ENCODE measurements at regions not wholly inside any gene's neighbourhood (a gene's known extent, or its start where the extent isn't known, plus 50 kb on each side); places are given as distances from the start of the nearest gene placed in this dataset.
"Not testable (repeated sequence)": the region's sequence is repeated elsewhere in the genome, so short reads cannot be mapped to it uniquely, and the experiment has no call there.

GRCh38 chr22:48921411-48921903 lies 906.2 kb downstream of the BRD1 start:
- Histone ChIP-seq H3K27me3 (ENCODE audit: control insufficient read depth in 5 of 5, insufficient read depth in 4 of 5, low read length in 5 of 5) (peaks cover 9 to 39% (median 22%) of the 10 kb centered on the region in 5 donors), H3K9ac (ENCODE audit: low read length in 5 of 5) (no peak overlapping the region), H3K4me1 (ENCODE audit: control insufficient read depth in 5 of 5, insufficient read depth in 5 of 5, low read length in 5 of 5) (no peaks in the 10 kb centered on the region), H3K27ac (ENCODE audit: low read depth, low read length) (no peak overlapping the region), H3K36me3 (ENCODE audit: control insufficient read depth in 5 of 5, insufficient read depth in 5 of 5, low read length in 5 of 5) (no peaks in the 10 kb centered on the region), H3K4me3 (ENCODE audit: low read depth in 1 of 5, low read length in 5 of 5) (no peak overlapping the region), H3K9me3 (ENCODE audit: control insufficient read depth in 5 of 5, low read length in 5 of 5) (no peaks in the 10 kb centered on the region)

- H3K9me3 ChIP-seq (ENCODE audit: control insufficient read depth in 5 of 5, low read length in 5 of 5) = no peaks in the 10 kb centered on the region
- no peaks in the 10 kb centered on the region for H3K4me1 ChIP-seq (ENCODE audit: control insufficient read depth in 5 of 5, insufficient read depth in 5 of 5, low read length in 5 of 5)
- no peaks in the 10 kb centered on the region for H3K36me3 ChIP-seq (ENCODE audit: control insufficient read depth in 5 of 5, insufficient read depth in 5 of 5, low read length in 5 of 5)
- no peak overlapping the region for H3K9ac ChIP-seq (ENCODE audit: low read length in 5 of 5)
- no peak overlapping the region for H3K27ac ChIP-seq (ENCODE audit: low read depth, low read length)
- no peak overlapping the region for H3K4me3 ChIP-seq (ENCODE audit: low read depth in 1 of 5, low read length in 5 of 5)
- H3K27me3 ChIP-seq (ENCODE audit: control insufficient read depth in 5 of 5, insufficient read depth in 4 of 5, low read length in 5 of 5) = peaks cover 12 to 39% (median 27%) of the 10 kb centered on the region in 5 donors
These were observed 906.9 kb downstream of the BRD1 start for GRCh38 chr22:48920776-48921241.

- no peak overlapping the region for H3K4me3 ChIP-seq (ENCODE audit: low read depth in 1 of 5, low read length in 5 of 5)
- H3K27me3 ChIP-seq (ENCODE audit: control insufficient read depth in 5 of 5, insufficient read depth in 4 of 5, low read length in 5 of 5) = peaks cover 12 to 39% (median 27%) of the 10 kb centered on the region in 5 donors
- H3K27ac ChIP-seq (ENCODE audit: low read depth, low read length) = no peak overlapping the region
- H3K36me3 ChIP-seq (ENCODE audit: control insufficient read depth in 5 of 5, insufficient read depth in 5 of 5, low read length in 5 of 5) = no peaks in the 10 kb centered on the region
- H3K9ac ChIP-seq (ENCODE audit: low read length in 5 of 5) = no peak overlapping the region
- H3K9me3 ChIP-seq (ENCODE audit: control insufficient read depth in 5 of 5, low read length in 5 of 5) = no peaks in the 10 kb centered on the region
- H3K4me1 ChIP-seq (ENCODE audit: control insufficient read depth in 5 of 5, insufficient read depth in 5 of 5, low read length in 5 of 5) = no peaks in the 10 kb centered on the region
These were observed 907.7 kb downstream of the BRD1 start for GRCh38 chr22:48919851-48920589.

DNA sequence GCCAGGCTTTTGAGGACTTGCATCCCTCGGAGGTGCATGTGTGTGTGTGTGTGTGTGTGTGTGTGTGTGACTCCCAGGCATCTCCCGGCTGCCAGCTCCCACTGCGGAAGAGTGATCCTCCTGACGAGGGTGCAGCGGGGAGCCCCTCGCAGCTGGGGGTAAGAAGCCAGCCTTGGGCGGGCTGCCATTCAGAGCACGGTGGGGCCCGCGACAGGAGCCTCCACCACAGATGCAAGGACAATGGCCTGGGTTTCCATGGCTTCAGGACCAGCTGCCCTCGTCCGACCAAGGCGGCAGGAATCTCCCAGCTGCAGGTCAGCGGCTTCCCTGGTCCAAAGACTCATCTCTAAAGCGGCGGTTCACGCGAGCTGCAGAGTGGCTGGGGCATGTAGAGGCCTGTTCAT lies 908.5 kb downstream of the BRD1 start:
- H3K9ac ChIP-seq (ENCODE audit: low read length in 5 of 5) = no peak overlapping the region
- H3K4me3 ChIP-seq (ENCODE audit: low read depth in 1 of 5, low read length in 5 of 5) = no peak overlapping the region
- no peak overlapping the region for H3K27ac ChIP-seq (ENCODE audit: low read depth, low read length)
- H3K27me3 ChIP-seq (ENCODE audit: control insufficient read depth in 5 of 5, insufficient read depth in 4 of 5, low read length in 5 of 5) = peaks cover 9 to 37% (median 27%) of the 10 kb centered on the region in 5 donors
- no peaks in the 10 kb centered on the region for H3K4me1 ChIP-seq (ENCODE audit: control insufficient read depth in 5 of 5, insufficient read depth in 5 of 5, low read length in 5 of 5)
- no peaks in the 10 kb centered on the region for H3K9me3 ChIP-seq (ENCODE audit: control insufficient read depth in 5 of 5, low read length in 5 of 5)
- H3K36me3 ChIP-seq (ENCODE audit: control insufficient read depth in 5 of 5, insufficient read depth in 5 of 5, low read length in 5 of 5) = no peaks in the 10 kb centered on the region

DNA sequence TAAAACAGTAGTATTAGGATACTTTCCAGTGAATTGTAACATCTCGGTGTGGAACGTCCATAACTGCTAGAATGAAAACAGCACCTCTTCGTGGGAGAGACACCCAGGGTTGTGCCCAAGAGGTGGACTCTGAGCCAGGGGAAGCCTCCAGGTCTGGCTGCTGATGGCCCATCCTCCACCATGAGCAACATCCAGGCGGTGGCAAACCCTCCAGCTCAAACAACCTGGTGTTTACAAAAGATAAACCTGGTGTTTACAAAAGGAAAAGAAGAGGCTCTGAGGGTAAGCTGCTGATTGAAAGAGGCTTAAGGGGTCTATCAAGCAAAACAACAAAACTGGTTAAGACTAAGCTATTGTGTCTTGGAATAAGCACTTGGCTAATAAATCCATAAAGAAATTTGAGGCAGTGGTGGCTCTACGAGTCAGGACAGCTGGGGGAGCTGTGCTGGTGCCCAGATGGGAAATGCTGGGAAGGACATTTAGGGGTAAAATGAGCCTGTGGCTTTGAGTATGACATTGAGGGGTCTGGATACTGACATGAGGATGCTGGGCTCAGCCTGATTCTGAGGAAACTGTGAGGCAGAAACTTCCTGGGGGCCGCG lies 909.0 kb downstream of the BRD1 start:
- H3K9ac ChIP-seq (ENCODE audit: low read length in 5 of 5) = no peak overlapping the region
- H3K27me3 ChIP-seq (ENCODE audit: control insufficient read depth in 5 of 5, insufficient read depth in 4 of 5, low read length in 5 of 5) = peaks cover 6 to 35% (median 27%) of the 10 kb centered on the region in 5 donors
- no peak overlapping the region for H3K27ac ChIP-seq (ENCODE audit: low read depth, low read length)
- H3K4me3 ChIP-seq (ENCODE audit: low read depth in 1 of 5, low read length in 5 of 5) = no peak overlapping the region
- no peaks in the 10 kb centered on the region for H3K4me1 ChIP-seq (ENCODE audit: control insufficient read depth in 5 of 5, insufficient read depth in 5 of 5, low read length in 5 of 5)
- no peaks in the 10 kb centered on the region for H3K36me3 ChIP-seq (ENCODE audit: control insufficient read depth in 5 of 5, insufficient read depth in 5 of 5, low read length in 5 of 5)
- no peaks in the 10 kb centered on the region for H3K9me3 ChIP-seq (ENCODE audit: control insufficient read depth in 5 of 5, low read length in 5 of 5)

DNA sequence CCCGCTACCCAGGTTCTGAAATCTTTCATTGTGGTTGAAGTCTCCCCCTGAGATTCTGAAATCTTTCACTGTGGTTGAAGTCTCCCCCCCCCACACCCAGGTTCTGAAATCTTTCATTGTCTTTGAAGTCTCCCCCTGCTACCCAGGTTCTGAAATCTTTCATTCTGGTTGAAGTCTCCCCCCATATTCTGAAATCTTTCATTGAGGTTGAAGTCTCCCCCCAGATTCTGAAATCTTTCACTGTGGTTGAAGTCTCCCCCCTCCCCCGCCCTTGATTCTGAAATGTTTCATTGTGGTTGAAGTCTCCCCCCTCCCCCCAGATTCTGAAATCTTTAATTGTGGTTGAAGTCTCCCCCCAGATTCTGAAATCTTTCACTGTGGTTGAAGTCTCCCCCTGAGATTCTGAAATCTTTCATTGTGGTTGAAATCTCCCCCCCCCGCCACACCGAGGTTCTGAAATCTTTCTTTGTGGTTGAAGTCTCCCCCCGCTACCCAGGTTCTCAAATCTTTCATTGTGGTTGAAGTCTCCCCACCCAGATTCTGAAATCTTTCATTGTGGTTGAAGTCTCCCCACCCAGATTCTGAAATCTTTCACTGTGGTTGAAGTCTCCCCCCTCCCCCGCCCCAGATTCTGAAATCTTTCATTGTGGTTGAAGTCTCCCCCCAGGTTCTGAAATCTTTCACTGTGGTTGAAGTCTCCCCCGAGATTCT lies 915.2 kb downstream of the BRD1 start:
- H3K36me3 ChIP-seq (ENCODE audit: control insufficient read depth in 5 of 5, insufficient read depth in 5 of 5, low read length in 5 of 5); H3K4me1 ChIP-seq (ENCODE audit: control insufficient read depth in 5 of 5, insufficient read depth in 5 of 5, low read length in 5 of 5); H3K9me3 ChIP-seq (ENCODE audit: control insufficient read depth in 5 of 5, low read length in 5 of 5); H3K4me3 ChIP-seq (ENCODE audit: low read depth in 1 of 5, low read length in 5 of 5); H3K27ac ChIP-seq (ENCODE audit: low read depth, low read length); H3K9ac ChIP-seq (ENCODE audit: low read length in 5 of 5): not testable (repeated sequence)
- peaks cover 3 to 12% (median 6%) of the 10 kb centered on the region in 5 donors for H3K27me3 ChIP-seq (ENCODE audit: control insufficient read depth in 5 of 5, insufficient read depth in 4 of 5, low read length in 5 of 5)

- H3K9ac ChIP-seq (ENCODE audit: low read length in 5 of 5); H3K4me1 ChIP-seq (ENCODE audit: control insufficient read depth in 5 of 5, insufficient read depth in 5 of 5, low read length in 5 of 5); H3K27ac ChIP-seq (ENCODE audit: low read depth, low read length); H3K9me3 ChIP-seq (ENCODE audit: control insufficient read depth in 5 of 5, low read length in 5 of 5); H3K4me3 ChIP-seq (ENCODE audit: low read depth in 1 of 5, low read length in 5 of 5); H3K36me3 ChIP-seq (ENCODE audit: control insufficient read depth in 5 of 5, insufficient read depth in 5 of 5, low read length in 5 of 5); H3K27me3 ChIP-seq (ENCODE audit: control insufficient read depth in 5 of 5, insufficient read depth in 4 of 5, low read length in 5 of 5): not testable (repeated sequence)
These were observed 916.0 kb downstream of the BRD1 start for GRCh38 chr22:48911647-48912046.

GRCh38 chr22:48911067-48911466 lies 916.6 kb downstream of the BRD1 start:
- H3K4me3 ChIP-seq (ENCODE audit: low read depth in 1 of 5, low read length in 5 of 5); H3K36me3 ChIP-seq (ENCODE audit: control insufficient read depth in 5 of 5, insufficient read depth in 5 of 5, low read length in 5 of 5); H3K9ac ChIP-seq (ENCODE audit: low read length in 5 of 5); H3K27ac ChIP-seq (ENCODE audit: low read depth, low read length); H3K9me3 ChIP-seq (ENCODE audit: control insufficient read depth in 5 of 5, low read length in 5 of 5); H3K4me1 ChIP-seq (ENCODE audit: control insufficient read depth in 5 of 5, insufficient read depth in 5 of 5, low read length in 5 of 5): not testable (repeated sequence)
- H3K27me3 ChIP-seq (ENCODE audit: control insufficient read depth in 5 of 5, insufficient read depth in 4 of 5, low read length in 5 of 5) = peaks cover under 1 to 11% (median 6%) of the 10 kb centered on the region in 5 donors

GRCh38 chr22:48908547-48908946 lies 919.1 kb downstream of the BRD1 start:
- Histone ChIP-seq H3K9ac (ENCODE audit: low read length in 5 of 5) (no peak overlapping the region), H3K4me3 (ENCODE audit: low read depth in 1 of 5, low read length in 5 of 5) (no peak overlapping the region), H3K27ac (ENCODE audit: low read depth, low read length) (no peak overlapping the region), H3K36me3 (ENCODE audit: control insufficient read depth in 5 of 5, insufficient read depth in 5 of 5, low read length in 5 of 5) (no peaks in the 10 kb centered on the region), H3K9me3 (ENCODE audit: control insufficient read depth in 5 of 5, low read length in 5 of 5) (no peaks in the 10 kb centered on the region), H3K27me3 (ENCODE audit: control insufficient read depth in 5 of 5, insufficient read depth in 4 of 5, low read length in 5 of 5) (peaks cover 0 to 22% (median 12%) of the 10 kb centered on the region in 5 donors), H3K4me1 (ENCODE audit: control insufficient read depth in 5 of 5, insufficient read depth in 5 of 5, low read length in 5 of 5) (no peaks in the 10 kb centered on the region)

DNA sequence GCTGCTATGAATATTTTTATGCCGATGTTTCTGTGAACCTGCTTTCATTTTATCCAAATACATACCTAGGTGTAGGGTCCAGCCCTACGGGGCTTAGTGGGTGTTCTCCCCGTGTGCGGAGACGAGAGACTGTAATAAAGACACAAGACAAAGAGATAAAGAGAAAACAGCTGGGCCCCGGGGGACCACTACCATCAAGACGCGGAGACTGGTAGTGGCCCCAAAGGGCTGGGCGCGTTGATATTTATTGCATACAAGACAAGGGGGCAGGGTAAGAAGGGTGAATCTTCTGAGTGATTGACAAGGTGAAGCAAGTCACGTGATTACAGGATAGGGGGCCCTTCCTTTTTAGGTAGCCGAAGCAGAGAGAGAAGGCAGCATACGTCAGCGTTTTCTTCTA lies 920.1 kb downstream of the BRD1 start:
- no peaks in the 10 kb centered on the region for H3K4me1 ChIP-seq (ENCODE audit: control insufficient read depth in 5 of 5, insufficient read depth in 5 of 5, low read length in 5 of 5)
- H3K27ac ChIP-seq (ENCODE audit: low read depth, low read length) = no peak overlapping the region
- H3K4me3 ChIP-seq (ENCODE audit: low read depth in 1 of 5, low read length in 5 of 5) = no peak overlapping the region
- H3K36me3 ChIP-seq (ENCODE audit: control insufficient read depth in 5 of 5, insufficient read depth in 5 of 5, low read length in 5 of 5) = no peaks in the 10 kb centered on the region
- no peak overlapping the region for H3K9ac ChIP-seq (ENCODE audit: low read length in 5 of 5)
- H3K9me3 ChIP-seq (ENCODE audit: control insufficient read depth in 5 of 5, low read length in 5 of 5) = no peaks in the 10 kb centered on the region
- peaks cover 0 to 22% (median 12%) of the 10 kb centered on the region in 5 donors for H3K27me3 ChIP-seq (ENCODE audit: control insufficient read depth in 5 of 5, insufficient read depth in 4 of 5, low read length in 5 of 5)
